Fibroblast of the conjunctiva (primary cell): ENCODE measurements at regions not wholly inside any gene's neighbourhood (a gene's known extent, or its start where the extent isn't known, plus 50 kb on each side); places are given as distances from the start of the nearest gene placed in this dataset.

Experiments
- DNase-seq: peaks from one replicate; pipeline ENCODE4 v3.0.0-alpha.2; 2010; ENCODE audit warnings: low read depth

GRCh38 chr18:79626905-79627749 lies 52.5 kb upstream of the CTDP1 start:
- no peak for DNase-seq

GRCh38 chr18:79627750-79628294 lies 51.8 kb upstream of the CTDP1 start:
- DNase-seq = no peak

- no peak for DNase-seq
These were observed 51.0 kb upstream of the CTDP1 start for GRCh38 chr18:79628416-79629248.

DNA sequence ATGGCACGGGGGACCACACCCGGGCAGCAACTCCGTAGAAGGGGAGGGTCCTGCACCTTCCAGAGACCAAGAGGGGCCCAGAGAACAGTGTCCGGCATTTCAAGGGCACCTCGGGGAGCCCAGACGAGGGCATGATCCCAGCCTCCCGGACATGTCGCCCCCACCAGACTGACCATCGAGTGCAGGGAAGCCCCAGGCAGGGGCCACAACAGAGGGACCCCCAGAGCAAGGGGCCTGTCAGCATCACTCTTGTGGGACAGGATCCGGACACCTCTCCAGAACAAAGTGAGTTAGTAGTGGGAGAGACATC lies 50.4 kb upstream of the CTDP1 start:
- DNase-seq = no peak

DNA sequence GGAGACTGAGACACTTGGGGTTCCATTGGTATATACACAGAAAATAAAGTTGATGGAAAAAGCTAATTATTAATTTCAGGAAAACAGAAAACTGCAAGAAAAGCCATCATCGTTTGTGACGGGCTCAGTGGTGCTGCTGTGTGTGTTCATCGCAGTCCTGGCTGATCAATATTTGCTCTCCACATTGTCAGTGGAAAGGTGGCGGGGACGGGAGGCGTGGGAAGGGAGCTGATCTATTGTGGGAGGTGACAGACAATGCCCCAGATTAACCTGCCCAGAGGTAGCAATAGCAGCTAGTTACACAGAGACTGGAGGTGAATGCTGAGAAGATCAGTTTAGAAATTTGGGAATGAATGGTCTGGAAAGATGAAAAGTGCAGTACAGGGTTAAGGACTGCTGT lies 50.0 kb upstream of the CTDP1 start:
- no peak for DNase-seq
